Osteoblast (primary cell): ENCODE measurements at regions not wholly inside any gene's neighbourhood (a gene's known extent, or its start where the extent isn't known, plus 50 kb on each side); places are given as distances from the start of the nearest gene placed in this dataset.

Source experiments
- DNase-seq: peaks from one replicate; pipeline ENCODE4 v3.0.0; 2011; ENCODE audit warnings: low spot score, mixed read lengths; ENCODE audit not compliant: insufficient read length; ENCODE audit errors: missing footprints
- H2AFZ ChIP-seq: 2 replicates; pipeline ENCODE4 v1.6.0; 2011; ENCODE audit warnings: mild to moderate bottlenecking, low read length
- H3K27ac ChIP-seq: 2 replicates; pipeline ENCODE4 v1.5.1; 2011; ENCODE audit warnings: mild to moderate bottlenecking, low read depth, low read length, moderate library complexity
- H3K27me3 ChIP-seq: 2 replicates; pipeline ENCODE4 v1.6.0; 2012; ENCODE audit warnings: mild to moderate bottlenecking, control low read depth, inconsistent platforms, low read length, moderate library complexity; ENCODE audit not compliant: insufficient read depth
- H3K36me3 ChIP-seq: 2 replicates; pipeline ENCODE4 v1.5.1; 2011; ENCODE audit warnings: mild to moderate bottlenecking, low read length, control low read depth, moderate library complexity; ENCODE audit not compliant: insufficient read depth
- H3K4me1 ChIP-seq: 2 replicates; pipeline ENCODE4 v1.5.1; 2011; ENCODE audit warnings: mild to moderate bottlenecking, low read length, control low read depth, moderate library complexity; ENCODE audit not compliant: insufficient read depth
- H3K4me2 ChIP-seq: 2 replicates; pipeline ENCODE4 v1.6.0; 2011; ENCODE audit warnings: mild to moderate bottlenecking, low read length; ENCODE audit not compliant: insufficient read depth
- H3K4me3 ChIP-seq: fragments of 200-600 bp; sonication (generic); 3 replicates; pipeline ENCODE4 v1.5.1; 2012; ENCODE audit warnings: mild to moderate bottlenecking, low read length, inconsistent platforms; ENCODE audit not compliant: insufficient read depth
- H3K79me2 ChIP-seq: 2 replicates; pipeline ENCODE4 v1.6.0; 2012; ENCODE audit warnings: mild to moderate bottlenecking, low read length, control low read depth, inconsistent platforms; ENCODE audit not compliant: insufficient read depth
- H3K9me3 ChIP-seq: 2 replicates; pipeline ENCODE4 v1.5.1; 2011; ENCODE audit warnings: low read depth, low read length, control low read depth
- H4K20me1 ChIP-seq: 2 replicates; pipeline ENCODE4 v1.6.0; 2012; ENCODE audit warnings: mild to moderate bottlenecking, low read length, control low read depth; ENCODE audit not compliant: insufficient read depth
- CTCF ChIP-seq: IDR thresholded peaks from 2 replicates; pipeline ENCODE4 v1.5.1; 2011; ENCODE audit warnings: mild to moderate bottlenecking, low read depth, low read length, moderate library complexity; ENCODE audit errors: extremely low read depth

- no peak for DNase-seq
- no peaks in the 10 kb centered on the region for H3K36me3 ChIP-seq
- H3K4me1 ChIP-seq: no peaks in the 10 kb centered on the region
- no peaks in the 10 kb centered on the region for H4K20me1 ChIP-seq
- TF ChIP-seq CTCF: no peak
- H3K4me2 ChIP-seq: no peak overlapping the region
- H3K4me3 ChIP-seq: no peak overlapping the region
- no peaks in the 10 kb centered on the region for H3K27me3 ChIP-seq
- H3K9me3 ChIP-seq: no peaks in the 10 kb centered on the region
- no peak overlapping the region for H3K27ac ChIP-seq
- no peaks in the 10 kb centered on the region for H3K79me2 ChIP-seq
- no peak overlapping the region for H2AFZ ChIP-seq
Measured at GRCh38 chr15:47366884-47367283, 350.4 kb upstream of the SEMA6D start.

- H2AFZ ChIP-seq: no peak overlapping the region
- no peaks in the 10 kb centered on the region for H4K20me1 ChIP-seq
- no peak overlapping the region for H3K4me3 ChIP-seq
- no peak for DNase-seq
- H3K36me3 ChIP-seq: no peaks in the 10 kb centered on the region
- no peak for TF ChIP-seq CTCF
- no peak overlapping the region for H3K27ac ChIP-seq
- H3K9me3 ChIP-seq: no peaks in the 10 kb centered on the region
- no peaks in the 10 kb centered on the region for H3K4me1 ChIP-seq
- no peaks in the 10 kb centered on the region for H3K79me2 ChIP-seq
- H3K27me3 ChIP-seq: no peaks in the 10 kb centered on the region
- no peak overlapping the region for H3K4me2 ChIP-seq
Measured at GRCh38 chr15:47367726-47368390, 349.4 kb upstream of the SEMA6D start.

GRCh38 chr15:47371939-47372338 lies 345.4 kb upstream of the SEMA6D start:
- Histone ChIP-seq H2AFZ (no peak overlapping the region), H3K27me3 (no peaks in the 10 kb centered on the region), H4K20me1 (no peaks in the 10 kb centered on the region), H3K36me3 (no peaks in the 10 kb centered on the region), H3K79me2 (no peaks in the 10 kb centered on the region), H3K4me2 (no peak overlapping the region), H3K4me3 (no peak overlapping the region), H3K9me3 (no peaks in the 10 kb centered on the region), H3K27ac (no peak overlapping the region), H3K4me1 (no peaks in the 10 kb centered on the region)
- no peak for DNase-seq
- no peak for TF ChIP-seq CTCF

- no peaks in the 10 kb centered on the region for H3K27me3 ChIP-seq
Measured at GRCh38 chr15:47374222-47374621, 343.1 kb upstream of the SEMA6D start.

More at GRCh38 chr15:47374222-47374621, 343.1 kb upstream of the SEMA6D start:
- H3K4me2 ChIP-seq: no peak overlapping the region
- H3K36me3 ChIP-seq: no peaks in the 10 kb centered on the region
- no peaks in the 10 kb centered on the region for H3K9me3 ChIP-seq
- no peak overlapping the region for H3K4me3 ChIP-seq
- no peaks in the 10 kb centered on the region for H3K79me2 ChIP-seq
- no peak for DNase-seq
- no peaks in the 10 kb centered on the region for H3K4me1 ChIP-seq
- no peak overlapping the region for H3K27ac ChIP-seq
- no peak overlapping the region for H2AFZ ChIP-seq
- peak; percentile 31 for TF ChIP-seq CTCF
- no peaks in the 10 kb centered on the region for H4K20me1 ChIP-seq
